KG1 (cell line): ENCODE measurements at regions not wholly inside any gene's neighbourhood (a gene's known extent, or its start where the extent isn't known, plus 50 kb on each side); places are given as distances from the start of the nearest gene placed in this dataset.

Source experiments
- DNase-seq: peaks from one replicate; lab custom pipeline; 2025; lab: John Stamatoyannopoulos, UW

GRCh38 chr2:138441916-138442315, 59.7 kb upstream of the SPOPL start:
- no peak for DNase-seq

- no peak for DNase-seq
These were observed 57.2 kb upstream of the SPOPL start for GRCh38 chr2:138444411-138444810.

- DNase-seq = no peak
These were observed 56.3 kb upstream of the SPOPL start for GRCh38 chr2:138445227-138445626.

GRCh38 chr2:138446043-138446442, 55.5 kb upstream of the SPOPL start:
- DNase-seq = no peak

GRCh38 chr2:138447889-138448570, 53.5 kb upstream of the SPOPL start:
- DNase-seq = no peak
